ENCODE measurements at regions not wholly inside any gene's neighbourhood (a gene's known extent, or its start where the extent isn't known, plus 50 kb on each side); places are given as distances from the start of the nearest gene placed in this dataset.

DNA sequence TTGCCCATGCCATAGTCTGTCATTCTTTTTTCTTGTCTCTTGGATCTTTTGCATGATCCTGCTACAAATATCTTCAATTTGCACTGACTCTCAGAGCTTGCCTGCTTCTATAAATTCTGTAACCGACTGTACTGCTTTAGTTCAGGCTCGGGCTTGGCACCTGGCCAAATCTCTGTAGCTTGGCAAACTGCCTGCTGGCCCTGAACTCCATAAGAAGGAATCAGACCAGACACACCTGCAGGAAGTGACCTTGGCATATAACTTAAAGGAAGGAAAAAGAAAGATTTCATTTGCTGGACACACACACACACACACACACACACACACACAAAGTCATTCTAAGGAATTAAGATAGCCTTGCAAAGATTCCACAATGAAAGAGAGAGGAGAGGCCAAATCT lies 291.2 kb upstream of the DDX18 start:
- H3K27ac ChIP-seq (ENCODE audit: low read depth, low read length) = no peak overlapping the region
- H3K4me3 ChIP-seq (ENCODE audit: low read depth, low read length) = no peak overlapping the region
- H3K9me3 ChIP-seq (ENCODE audit: control insufficient read depth, insufficient read depth, low read length) = no peaks in the 10 kb centered on the region
- DNase-seq (ENCODE audit: low read depth in 4 of 6, low spot score in 6 of 6) = peak; percentile 57 to 91 (median 63)
- 0% methylated on average over 1 of the region's 2 CpGs for WGBS (ENCODE audit: insufficient coverage)
- H3K4me1 ChIP-seq (ENCODE audit: control insufficient read depth, insufficient read depth, low read length) = no peaks in the 10 kb centered on the region
- no peaks in the 10 kb centered on the region for H3K36me3 ChIP-seq (ENCODE audit: control insufficient read depth, insufficient read depth, low read length)
- H3K27me3 ChIP-seq (ENCODE audit: control insufficient read depth, insufficient read depth, low read length) = no peaks in the 10 kb centered on the region

DNA sequence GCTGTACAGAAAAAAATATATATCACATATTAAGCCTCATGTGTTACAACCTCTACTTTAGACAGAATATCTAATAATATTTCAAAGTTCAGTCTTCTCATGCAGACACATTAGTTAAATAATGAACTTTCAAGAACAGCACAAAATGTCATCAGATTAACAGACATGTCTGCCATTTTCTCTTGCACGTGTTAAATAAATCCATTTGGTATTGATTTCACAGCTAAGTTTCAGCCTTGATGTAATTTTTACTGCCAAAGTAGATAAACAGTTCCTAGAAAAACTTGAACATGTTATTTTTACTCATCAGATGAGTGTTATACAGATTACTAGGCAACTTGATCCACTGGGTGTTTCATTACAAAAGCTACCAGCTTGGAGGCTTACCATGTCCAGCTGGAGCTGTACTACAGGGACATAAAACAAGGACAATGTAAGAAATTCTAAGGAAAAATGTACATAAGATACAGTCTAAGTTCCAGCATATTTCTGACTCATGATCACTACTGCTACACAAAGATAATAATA lies 290.7 kb upstream of the DDX18 start:
- Histone ChIP-seq H3K27me3 (ENCODE audit: control insufficient read depth, insufficient read depth, low read length) (no peaks in the 10 kb centered on the region), H3K9me3 (ENCODE audit: control insufficient read depth, insufficient read depth, low read length) (no peaks in the 10 kb centered on the region), H3K27ac (ENCODE audit: low read depth, low read length) (no peak overlapping the region), H3K36me3 (ENCODE audit: control insufficient read depth, insufficient read depth, low read length) (no peaks in the 10 kb centered on the region), H3K4me1 (ENCODE audit: control insufficient read depth, insufficient read depth, low read length) (no peaks in the 10 kb centered on the region), H3K4me3 (ENCODE audit: low read depth, low read length) (no peak overlapping the region)
- peak in 1 of 6 donors; percentile 36 for DNase-seq (ENCODE audit: low read depth in 4 of 6, low spot score in 6 of 6)
- no CpG with 5 or more reads among the region's 1 CpG for WGBS (ENCODE audit: insufficient coverage)

DNA sequence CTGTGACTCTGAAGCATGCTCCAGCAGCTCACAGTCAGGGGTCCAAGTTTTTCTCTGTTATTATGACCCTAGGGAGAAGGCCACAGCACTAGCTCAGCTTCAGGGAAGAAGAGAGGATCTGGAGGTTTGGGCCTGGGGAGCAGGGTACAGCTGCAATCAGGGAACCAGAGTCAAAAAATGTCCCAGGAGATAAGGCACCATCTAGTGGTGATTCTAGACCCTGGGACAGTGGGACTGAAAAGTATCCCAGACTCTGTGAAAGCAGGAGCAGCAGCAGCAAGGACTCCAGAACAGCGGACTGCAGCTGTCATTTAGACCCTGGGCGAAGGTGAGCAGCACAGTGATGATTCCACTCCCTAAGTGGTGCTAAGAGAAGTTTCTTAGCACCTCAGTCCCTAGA lies 278.4 kb upstream of the DDX18 start:
- no peak for DNase-seq (ENCODE audit: low read depth in 4 of 6, low spot score in 6 of 6)
- H3K9me3 ChIP-seq (ENCODE audit: control insufficient read depth, insufficient read depth, low read length) = peaks cover 4% of the 10 kb centered on the region
- no peaks in the 10 kb centered on the region for H3K4me1 ChIP-seq (ENCODE audit: control insufficient read depth, insufficient read depth, low read length)
- H3K36me3 ChIP-seq (ENCODE audit: control insufficient read depth, insufficient read depth, low read length) = no peaks in the 10 kb centered on the region
- H3K27ac ChIP-seq (ENCODE audit: low read depth, low read length) = no peak overlapping the region
- H3K27me3 ChIP-seq (ENCODE audit: control insufficient read depth, insufficient read depth, low read length) = no peaks in the 10 kb centered on the region
- WGBS (ENCODE audit: insufficient coverage) = 45% methylated on average over 2 of the region's 2 CpGs
- H3K4me3 ChIP-seq (ENCODE audit: low read depth, low read length) = no peak overlapping the region

DNA sequence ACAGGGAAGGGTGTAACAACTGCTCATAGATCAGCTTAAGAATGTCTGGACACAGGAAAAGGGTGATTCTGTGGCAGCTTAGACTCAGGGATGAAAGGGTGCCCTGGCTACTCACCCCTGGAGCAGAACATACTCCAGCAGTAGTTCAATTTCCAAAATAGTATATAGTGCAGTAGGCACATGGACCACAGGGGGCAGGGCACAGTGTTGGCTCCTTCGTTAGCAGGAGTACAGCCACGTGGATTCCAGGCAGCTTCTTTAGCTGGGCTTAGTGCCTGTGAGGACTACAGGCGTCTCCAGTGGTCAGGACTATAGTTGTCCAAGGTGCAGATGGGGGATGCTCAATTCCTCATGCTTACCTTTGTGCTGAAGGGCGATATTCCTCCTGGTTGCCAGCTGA lies 277.5 kb upstream of the DDX18 start:
- Histone ChIP-seq H3K27me3 (ENCODE audit: control insufficient read depth, insufficient read depth, low read length) (no peaks in the 10 kb centered on the region), H3K27ac (ENCODE audit: low read depth, low read length) (no peak overlapping the region), H3K4me3 (ENCODE audit: low read depth, low read length) (no peak overlapping the region), H3K4me1 (ENCODE audit: control insufficient read depth, insufficient read depth, low read length) (no peaks in the 10 kb centered on the region), H3K9me3 (ENCODE audit: control insufficient read depth, insufficient read depth, low read length) (peaks cover 4% of the 10 kb centered on the region), H3K36me3 (ENCODE audit: control insufficient read depth, insufficient read depth, low read length) (no peaks in the 10 kb centered on the region)
- 79% methylated on average over 3 of the region's 4 CpGs for WGBS (ENCODE audit: insufficient coverage)
- DNase-seq (ENCODE audit: low read depth in 4 of 6, low spot score in 6 of 6) = no peak

DNA sequence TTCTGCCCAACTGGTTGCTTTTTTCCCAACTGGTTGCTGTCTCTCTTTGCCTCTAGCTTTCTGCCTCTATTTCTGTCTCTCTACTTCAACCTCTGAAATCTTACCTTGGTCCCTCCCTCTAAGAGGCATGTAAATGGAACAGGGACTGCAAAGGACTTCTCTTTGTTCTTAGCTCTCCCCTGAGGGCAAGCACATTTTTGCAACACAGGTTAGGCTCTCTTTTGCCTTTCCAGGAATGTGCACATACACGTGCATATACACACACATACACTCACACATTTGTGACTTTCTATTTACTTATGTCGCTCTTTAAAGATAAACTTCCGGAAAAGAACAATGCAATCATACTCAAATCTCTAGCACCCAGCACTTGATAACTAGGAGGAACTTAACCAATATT lies 262.6 kb upstream of the DDX18 start:
- no peak overlapping the region for H3K4me3 ChIP-seq (ENCODE audit: low read depth, low read length)
- 40% methylated on average over 1 of the region's 3 CpGs for WGBS (ENCODE audit: insufficient coverage)
- H3K36me3 ChIP-seq (ENCODE audit: control insufficient read depth, insufficient read depth, low read length) = no peaks in the 10 kb centered on the region
- no peak overlapping the region for H3K27ac ChIP-seq (ENCODE audit: low read depth, low read length)
- no peak for DNase-seq (ENCODE audit: low read depth in 4 of 6, low spot score in 6 of 6)
- H3K4me1 ChIP-seq (ENCODE audit: control insufficient read depth, insufficient read depth, low read length) = no peaks in the 10 kb centered on the region
- no peaks in the 10 kb centered on the region for H3K27me3 ChIP-seq (ENCODE audit: control insufficient read depth, insufficient read depth, low read length)
- no peaks in the 10 kb centered on the region for H3K9me3 ChIP-seq (ENCODE audit: control insufficient read depth, insufficient read depth, low read length)

DNA sequence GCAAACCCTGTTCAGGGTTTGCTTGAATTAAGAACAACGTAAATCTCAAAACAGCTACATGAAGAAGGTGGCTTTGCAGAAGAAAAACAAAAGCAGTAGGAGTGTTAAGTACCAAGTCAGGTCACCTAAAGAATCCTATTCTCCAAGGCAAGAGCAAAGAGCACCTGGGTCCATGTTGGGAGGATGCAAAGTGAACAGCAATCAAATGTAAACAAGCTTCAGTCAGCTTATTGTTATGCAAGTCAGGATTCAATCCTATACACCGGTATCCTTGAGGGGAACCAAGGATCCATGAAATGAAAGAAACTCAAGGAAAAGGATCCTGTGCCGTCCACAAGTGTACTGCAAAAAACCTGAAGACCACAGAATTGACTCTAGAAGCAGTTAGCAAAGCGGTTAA lies 261.0 kb upstream of the DDX18 start:
- Histone ChIP-seq H3K36me3 (ENCODE audit: control insufficient read depth, insufficient read depth, low read length) (no peaks in the 10 kb centered on the region), H3K4me1 (ENCODE audit: control insufficient read depth, insufficient read depth, low read length) (no peaks in the 10 kb centered on the region), H3K27ac (ENCODE audit: low read depth, low read length) (no peak overlapping the region), H3K27me3 (ENCODE audit: control insufficient read depth, insufficient read depth, low read length) (no peaks in the 10 kb centered on the region), H3K9me3 (ENCODE audit: control insufficient read depth, insufficient read depth, low read length) (no peaks in the 10 kb centered on the region), H3K4me3 (ENCODE audit: low read depth, low read length) (no peak overlapping the region)
- DNase-seq (ENCODE audit: low read depth in 4 of 6, low spot score in 6 of 6) = no peak
- WGBS (ENCODE audit: insufficient coverage) = 22% methylated on average over 2 of the region's 4 CpGs

DNA sequence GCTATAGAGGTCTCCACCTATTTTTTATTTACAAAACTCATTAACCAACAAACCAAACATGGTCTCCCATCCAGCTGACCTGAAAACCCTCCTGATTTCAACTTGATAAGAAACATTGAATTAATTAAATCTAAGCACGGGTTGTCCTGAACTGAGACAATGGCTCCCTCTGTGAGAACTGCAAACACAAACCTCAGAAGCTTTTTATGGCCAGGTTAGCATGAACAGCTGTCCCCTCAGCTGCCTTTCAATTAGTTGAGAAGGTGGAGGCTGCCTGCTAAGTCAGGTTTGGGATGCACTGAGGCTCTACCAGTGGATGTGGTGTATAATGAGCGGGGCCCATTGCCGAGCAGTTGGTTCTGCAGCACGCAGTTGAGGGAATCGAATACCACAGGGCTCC lies 258.5 kb upstream of the DDX18 start:
- no peaks in the 10 kb centered on the region for H3K4me1 ChIP-seq (ENCODE audit: control insufficient read depth, insufficient read depth, low read length)
- peak in 1 of 6 donors; percentile 15 for DNase-seq (ENCODE audit: low read depth in 4 of 6, low spot score in 6 of 6)
- H3K36me3 ChIP-seq (ENCODE audit: control insufficient read depth, insufficient read depth, low read length) = no peaks in the 10 kb centered on the region
- WGBS (ENCODE audit: insufficient coverage) = no CpG with 5 or more reads among the region's 5 CpGs
- no peak overlapping the region for H3K4me3 ChIP-seq (ENCODE audit: low read depth, low read length)
- no peak overlapping the region for H3K27ac ChIP-seq (ENCODE audit: low read depth, low read length)
- H3K27me3 ChIP-seq (ENCODE audit: control insufficient read depth, insufficient read depth, low read length) = no peaks in the 10 kb centered on the region
- H3K9me3 ChIP-seq (ENCODE audit: control insufficient read depth, insufficient read depth, low read length) = no peaks in the 10 kb centered on the region

DNA sequence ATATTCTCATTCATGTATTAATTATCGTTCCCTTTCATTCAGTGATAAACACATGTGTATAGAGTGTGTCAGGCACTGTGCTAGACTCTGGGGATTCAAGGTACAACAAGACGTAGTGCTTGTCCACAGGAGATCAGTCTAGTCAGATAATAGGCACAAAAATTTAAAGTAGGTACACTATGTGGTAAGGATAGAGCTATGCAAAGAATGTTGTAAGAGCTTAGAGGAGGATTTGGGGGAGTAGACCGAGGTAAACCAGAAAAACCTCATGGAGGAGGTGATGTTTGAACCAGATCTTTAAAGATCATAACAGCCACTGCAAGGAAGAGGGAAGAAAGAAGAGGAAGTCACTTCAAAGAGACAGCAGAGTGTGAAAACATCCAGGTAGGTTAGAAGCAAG lies 256.9 kb upstream of the DDX18 start:
- Histone ChIP-seq H3K36me3 (ENCODE audit: control insufficient read depth, insufficient read depth, low read length) (no peaks in the 10 kb centered on the region), H3K4me1 (ENCODE audit: control insufficient read depth, insufficient read depth, low read length) (no peaks in the 10 kb centered on the region), H3K27ac (ENCODE audit: low read depth, low read length) (no peak overlapping the region), H3K4me3 (ENCODE audit: low read depth, low read length) (no peak overlapping the region), H3K27me3 (ENCODE audit: control insufficient read depth, insufficient read depth, low read length) (no peaks in the 10 kb centered on the region), H3K9me3 (ENCODE audit: control insufficient read depth, insufficient read depth, low read length) (no peaks in the 10 kb centered on the region)
- DNase-seq (ENCODE audit: low read depth in 4 of 6, low spot score in 6 of 6) = no peak
- 100% methylated on average over 2 of the region's 3 CpGs for WGBS (ENCODE audit: insufficient coverage)

DNA sequence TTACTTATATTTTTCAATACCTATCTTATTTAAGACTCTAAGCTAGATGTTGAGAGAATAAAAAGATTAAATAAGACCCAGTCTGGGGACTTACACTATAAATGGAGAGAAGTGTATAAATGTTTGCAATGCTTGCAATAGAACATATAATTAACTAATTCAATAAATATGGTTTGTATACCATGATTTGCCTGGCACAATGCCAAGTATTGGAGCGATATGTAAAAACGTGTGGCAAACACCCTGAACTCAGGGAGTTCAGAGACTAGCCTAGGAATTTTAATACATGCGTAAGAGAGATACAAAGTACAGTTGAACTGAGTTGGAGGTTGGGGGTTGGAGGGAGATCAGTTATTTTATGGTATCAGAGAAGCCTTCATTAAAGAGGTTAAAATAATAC lies 251.8 kb upstream of the DDX18 start:
- Histone ChIP-seq H3K27ac (ENCODE audit: low read depth, low read length) (no peak overlapping the region), H3K27me3 (ENCODE audit: control insufficient read depth, insufficient read depth, low read length) (no peaks in the 10 kb centered on the region), H3K36me3 (ENCODE audit: control insufficient read depth, insufficient read depth, low read length) (no peaks in the 10 kb centered on the region), H3K4me1 (ENCODE audit: control insufficient read depth, insufficient read depth, low read length) (no peaks in the 10 kb centered on the region), H3K4me3 (ENCODE audit: low read depth, low read length) (no peak overlapping the region), H3K9me3 (ENCODE audit: control insufficient read depth, insufficient read depth, low read length) (peaks cover 2% of the 10 kb centered on the region)
- WGBS (ENCODE audit: insufficient coverage) = 83% methylated on average over 3 of the region's 3 CpGs
- DNase-seq (ENCODE audit: low read depth in 4 of 6, low spot score in 6 of 6) = no peak

DNA sequence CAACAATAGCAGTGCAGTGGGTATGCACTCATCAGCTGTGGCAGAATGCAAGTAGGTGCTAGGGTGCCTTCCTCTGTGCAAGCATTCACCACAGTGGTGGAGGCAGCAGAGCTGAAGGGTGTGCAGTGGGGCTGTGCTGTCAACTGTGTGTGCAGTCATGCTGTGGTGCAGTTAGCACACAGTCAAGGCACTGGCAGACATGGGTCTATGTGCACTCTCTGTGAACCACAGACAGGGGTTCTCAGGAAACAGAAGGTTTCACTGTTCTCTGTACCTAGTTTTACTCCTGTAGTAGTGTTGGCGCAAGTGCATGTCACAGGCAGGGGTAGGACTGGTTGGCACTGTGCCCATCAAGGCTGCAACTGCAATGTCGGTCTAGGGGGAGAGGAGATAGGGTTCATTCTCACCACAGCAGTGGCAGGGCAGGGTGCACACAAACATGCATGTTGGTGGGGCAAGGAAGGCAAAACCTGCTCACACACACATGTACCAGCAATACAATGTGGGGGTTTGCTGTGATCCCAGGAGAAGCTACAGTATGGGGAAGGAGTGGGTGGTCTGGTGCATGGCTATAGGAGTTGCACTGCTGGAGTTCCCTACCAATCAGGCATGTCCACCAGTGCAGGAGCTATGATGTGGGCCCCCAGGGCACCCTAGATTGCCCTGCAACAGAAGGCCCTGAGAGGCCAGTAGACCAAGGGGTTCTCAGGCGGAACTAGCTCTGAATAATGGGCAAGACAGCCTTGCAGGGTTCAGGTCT lies 242.7 kb upstream of the DDX18 start:
- Histone ChIP-seq H3K27ac (ENCODE audit: low read depth, low read length) (no peak overlapping the region), H3K4me1 (ENCODE audit: control insufficient read depth, insufficient read depth, low read length) (no peaks in the 10 kb centered on the region), H3K4me3 (ENCODE audit: low read depth, low read length) (no peak overlapping the region), H3K27me3 (ENCODE audit: control insufficient read depth, insufficient read depth, low read length) (no peaks in the 10 kb centered on the region), H3K36me3 (ENCODE audit: control insufficient read depth, insufficient read depth, low read length) (no peaks in the 10 kb centered on the region), H3K9me3 (ENCODE audit: control insufficient read depth, insufficient read depth, low read length) (no peaks in the 10 kb centered on the region)
- 76% methylated on average over 2 of the region's 3 CpGs for WGBS (ENCODE audit: insufficient coverage)
- no peak for DNase-seq (ENCODE audit: low read depth in 4 of 6, low spot score in 6 of 6)

All from spinal cord (tissue), 9 donors.